Peyer's patch (tissue), 4 donors: ENCODE measurements at regions not wholly inside any gene's neighbourhood (a gene's known extent, or its start where the extent isn't known, plus 50 kb on each side); places are given as distances from the start of the nearest gene placed in this dataset.
"Not testable (repeated sequence)": the region's sequence is repeated elsewhere in the genome, so short reads cannot be mapped to it uniquely, and the experiment has no call there.

Experiments
- DNase-seq, 3 donors: peaks; one replicate each; pipeline ENCODE4 v3.0.0-alpha.2; 2017 to 2019
- H3K27ac ChIP-seq, 4 donors: fragments of 200-600 bp; sonication (generic); one replicate each; pipeline ENCODE4 v1.5.1; 2016 to 2019
- H3K27me3 ChIP-seq, 2 donors: fragments of 200-600 bp; sonication (generic); one replicate each; pipeline ENCODE4 v1.5.1; 2019
- H3K36me3 ChIP-seq, 3 donors: fragments of 200-600 bp; sonication (generic); one replicate each; pipeline ENCODE4 v1.5.1; 2016 to 2019
- H3K4me1 ChIP-seq, 4 donors: fragments of 200-600 bp; sonication (generic); one replicate each; pipeline ENCODE4 v1.5.1; 2016 to 2019
- H3K4me3 ChIP-seq, 4 donors: fragments of 200-600 bp; sonication (generic); 1 replicate in 3 of 4; 2 replicates in 1 of 4; pipeline ENCODE4 v1.5.1; 2016 to 2019; ENCODE audit warnings: mild to moderate bottlenecking in 1 of 4
- H3K9me3 ChIP-seq, 4 donors: fragments of 200-600 bp; sonication (generic); one replicate each; pipeline ENCODE4 v1.5.1; 2016 to 2019; ENCODE audit warnings: mild to moderate bottlenecking in 1 of 4
- CTCF ChIP-seq, 6 experiments: fragments of 450-650 bp in 4 of 6; fragments of 200-600 bp in 2 of 6; sonication (generic) in 1 of 6; IDR thresholded peaks; one replicate each; pipeline ENCODE4 v1.5.1; 2017 to 2019; ENCODE audit warnings: antibody characterized with exemption in 6 of 6, mild to moderate bottlenecking in 3 of 6, moderate library complexity in 1 of 6
- POLR2A ChIP-seq, 2 donors: fragments of 450-650 bp; IDR thresholded peaks; one replicate each; pipeline ENCODE4 v1.5.1; 2017; ENCODE audit warnings: antibody characterized with exemption in 2 of 2, mild to moderate bottlenecking in 2 of 2, moderate library complexity in 2 of 2

- no peak for DNase-seq
- Histone ChIP-seq H3K27me3 (no peaks in the 10 kb centered on the region), H3K36me3 (no peaks in the 10 kb centered on the region), H3K4me1 (no peaks in the 10 kb centered on the region), H3K9me3 (no peaks in the 10 kb centered on the region), H3K4me3 (no peak overlapping the region), H3K27ac (no peak overlapping the region)
- TF ChIP-seq CTCF (IDR thresholded peaks at IDR 0.05), result no peak
- no peak for TF ChIP-seq POLR2A (IDR thresholded peaks at IDR 0.05)
These were observed 478.1 kb upstream of the CHORDC1 start for GRCh38 chr11:90700789-90701439.

GRCh38 chr11:90699791-90700400, 477.0 kb upstream of the CHORDC1 start:
- H3K27me3 ChIP-seq, result no peaks in the 10 kb centered on the region
- TF ChIP-seq POLR2A (IDR thresholded peaks at IDR 0.05) (no peak), CTCF (IDR thresholded peaks at IDR 0.05) (no peak)
- H3K4me3 ChIP-seq, result no peak overlapping the region
- H3K36me3 ChIP-seq, result no peaks in the 10 kb centered on the region
- no peak for DNase-seq
- H3K4me1 ChIP-seq, result no peaks in the 10 kb centered on the region
- H3K27ac ChIP-seq, result no peak overlapping the region
- H3K9me3 ChIP-seq, result no peaks in the 10 kb centered on the region

GRCh38 chr11:90698238-90698637, 475.4 kb upstream of the CHORDC1 start:
- no peaks in the 10 kb centered on the region for H3K27me3 ChIP-seq
- no peaks in the 10 kb centered on the region for H3K36me3 ChIP-seq
- no peak for TF ChIP-seq CTCF (IDR thresholded peaks at IDR 0.05)
- no peak for TF ChIP-seq POLR2A (IDR thresholded peaks at IDR 0.05)
- H3K27ac ChIP-seq, result no peak overlapping the region
- peaks cover 0 to 4% (median 0%) of the 10 kb centered on the region in 4 donors for H3K9me3 ChIP-seq
- H3K4me1 ChIP-seq, result no peaks in the 10 kb centered on the region
- DNase-seq, result no peak
- H3K4me3 ChIP-seq, result no peak overlapping the region

GRCh38 chr11:90675496-90675895, 452.6 kb upstream of the CHORDC1 start:
- H3K27ac ChIP-seq, H3K4me3 ChIP-seq, H3K4me1 ChIP-seq, H3K9me3 ChIP-seq, H3K36me3 ChIP-seq, H3K27me3 ChIP-seq, DNase-seq: not testable (repeated sequence)

GRCh38 chr11:90669094-90669493, 446.2 kb upstream of the CHORDC1 start:
- H3K36me3 ChIP-seq, result no peaks in the 10 kb centered on the region
- DNase-seq, result no peak
- no peaks in the 10 kb centered on the region for H3K4me1 ChIP-seq
- H3K4me3 ChIP-seq, result no peak overlapping the region
- TF ChIP-seq CTCF (IDR thresholded peaks at IDR 0.05) (no peak), POLR2A (IDR thresholded peaks at IDR 0.05) (no peak)
- H3K27ac ChIP-seq, result no peak overlapping the region
- no peaks in the 10 kb centered on the region for H3K27me3 ChIP-seq
- H3K9me3 ChIP-seq, result no peaks in the 10 kb centered on the region

- Histone ChIP-seq H3K4me1 (no peaks in the 10 kb centered on the region), H3K27ac (no peak overlapping the region), H3K4me3 (no peak overlapping the region), H3K36me3 (no peaks in the 10 kb centered on the region), H3K9me3 (no peaks in the 10 kb centered on the region), H3K27me3 (no peaks in the 10 kb centered on the region)
- TF ChIP-seq CTCF (IDR thresholded peaks at IDR 0.05), result no peak
- TF ChIP-seq POLR2A (IDR thresholded peaks at IDR 0.05), result no peak
- no peak for DNase-seq
These were observed 445.7 kb upstream of the CHORDC1 start for GRCh38 chr11:90668502-90668901.
